Skeletal muscle tissue (tissue), 3 donors: ENCODE measurements at regions not wholly inside any gene's neighbourhood (a gene's known extent, or its start where the extent isn't known, plus 50 kb on each side); places are given as distances from the start of the nearest gene placed in this dataset.

ENCODE experiments used
- H3K27ac ChIP-seq: one replicate; pipeline ENCODE4 v1.7.0; 2013; ENCODE audit warnings: mild to moderate bottlenecking, low read depth, low read length, inconsistent platforms
- H3K27me3 ChIP-seq, 3 donors: one replicate each; pipeline ENCODE4 v1.7.0; 2013; ENCODE audit warnings: low read length in 3 of 3; ENCODE audit not compliant: control insufficient read depth in 3 of 3, insufficient read depth in 3 of 3
- H3K36me3 ChIP-seq, 3 donors: one replicate each; pipeline ENCODE4 v1.7.0; 2013; ENCODE audit warnings: low read length in 3 of 3; ENCODE audit not compliant: control insufficient read depth in 3 of 3, insufficient read depth in 3 of 3
- H3K4me1 ChIP-seq, 3 donors: one replicate each; pipeline ENCODE4 v1.7.0; 2013; ENCODE audit warnings: low read length in 3 of 3, mild to moderate bottlenecking in 3 of 3; ENCODE audit not compliant: control insufficient read depth in 3 of 3, insufficient read depth in 3 of 3
- H3K4me3 ChIP-seq, 3 donors: one replicate each; pipeline ENCODE4 v1.7.0; 2013; ENCODE audit warnings: low read length in 3 of 3
- H3K9ac ChIP-seq, 3 donors: one replicate each; pipeline ENCODE4 v1.7.0; 2013; ENCODE audit warnings: low read length in 3 of 3, mild to moderate bottlenecking in 3 of 3, moderate library complexity in 2 of 3, low read depth in 1 of 3
- H3K9me3 ChIP-seq, 3 donors: one replicate each; pipeline ENCODE4 v1.7.0; 2013; ENCODE audit warnings: low read length in 3 of 3; ENCODE audit not compliant: control insufficient read depth in 3 of 3
- donor health status: Osteomylitis.

- no peaks in the 10 kb centered on the region for H3K9me3 ChIP-seq
- peaks cover 5 to 14% (median 9%) of the 10 kb centered on the region in 3 donors for H3K4me1 ChIP-seq
- H3K4me3 ChIP-seq, result peak overlapping the region in 1 of 3 donors; percentile 73
- peaks cover 0 to 8% (median 2%) of the 10 kb centered on the region in 3 donors for H3K27me3 ChIP-seq
- no peak overlapping the region for H3K9ac ChIP-seq
- H3K36me3 ChIP-seq, result no peaks in the 10 kb centered on the region
- H3K27ac ChIP-seq, result no peak overlapping the region
Observed at GRCh38 chr3:24828551-24828950, 333.9 kb upstream of the THRB start.

- Histone ChIP-seq H3K27me3 (peaks cover 0 to 8% (median 2%) of the 10 kb centered on the region in 3 donors), H3K4me3 (peak overlapping the region in 2 of 3 donors; percentile 72 to 73), H3K27ac (no peak overlapping the region), H3K4me1 (peaks cover 5 to 14% (median 9%) of the 10 kb centered on the region in 3 donors), H3K9ac (no peak overlapping the region), H3K36me3 (no peaks in the 10 kb centered on the region), H3K9me3 (no peaks in the 10 kb centered on the region)
Observed at GRCh38 chr3:24829011-24829581, 334.4 kb upstream of the THRB start.

- peaks cover 5 to 14% (median 9%) of the 10 kb centered on the region in 3 donors for H3K4me1 ChIP-seq
- H3K36me3 ChIP-seq, result no peaks in the 10 kb centered on the region
- H3K4me3 ChIP-seq, result peak overlapping the region; percentile 49 to 73 (median 72)
- H3K9ac ChIP-seq, result peak overlapping the region in 2 of 3 donors; percentile 63 to 66
- H3K27me3 ChIP-seq, result peaks cover 0 to 8% (median 2%) of the 10 kb centered on the region in 3 donors
- H3K9me3 ChIP-seq, result no peaks in the 10 kb centered on the region
- H3K27ac ChIP-seq, result no peak overlapping the region
Observed at GRCh38 chr3:24829629-24830229, 335.1 kb upstream of the THRB start.

- H3K27me3 ChIP-seq, result peaks cover 0 to 6% (median 2%) of the 10 kb centered on the region in 3 donors
- H3K9ac ChIP-seq, result peak overlapping the region in 2 of 3 donors; percentile 63 to 66
- peaks cover 5 to 14% (median 9%) of the 10 kb centered on the region in 3 donors for H3K4me1 ChIP-seq
- H3K27ac ChIP-seq, result no peak overlapping the region
- H3K4me3 ChIP-seq, result peak overlapping the region; percentile 49 to 73 (median 72)
- H3K36me3 ChIP-seq, result no peaks in the 10 kb centered on the region
- no peaks in the 10 kb centered on the region for H3K9me3 ChIP-seq
Observed at GRCh38 chr3:24830230-24831152, 335.8 kb upstream of the THRB start.

- Histone ChIP-seq H3K4me3 (no peak overlapping the region), H3K36me3 (no peaks in the 10 kb centered on the region), H3K27me3 (peaks cover 0 to 6% (median 2%) of the 10 kb centered on the region in 3 donors), H3K4me1 (peaks cover 5 to 14% (median 9%) of the 10 kb centered on the region in 3 donors), H3K9ac (no peak overlapping the region), H3K27ac (no peak overlapping the region), H3K9me3 (no peaks in the 10 kb centered on the region)
Observed at GRCh38 chr3:24831221-24831620, 336.6 kb upstream of the THRB start.

- H3K4me1 ChIP-seq, result peaks cover 5 to 14% (median 9%) of the 10 kb centered on the region in 3 donors
- no peak overlapping the region for H3K9ac ChIP-seq
- H3K36me3 ChIP-seq, result no peaks in the 10 kb centered on the region
- no peaks in the 10 kb centered on the region for H3K9me3 ChIP-seq
- H3K27me3 ChIP-seq, result peaks cover 0 to 2% (median 0%) of the 10 kb centered on the region in 3 donors
- no peak overlapping the region for H3K4me3 ChIP-seq
- no peak overlapping the region for H3K27ac ChIP-seq
Observed at GRCh38 chr3:24832891-24833290, 338.2 kb upstream of the THRB start.

GRCh38 chr3:24834442-24834841, 339.8 kb upstream of the THRB start:
- Histone ChIP-seq H3K4me1 (peaks cover 5 to 11% (median 6%) of the 10 kb centered on the region in 3 donors), H3K27ac (no peak overlapping the region), H3K9me3 (no peaks in the 10 kb centered on the region), H3K9ac (no peak overlapping the region), H3K27me3 (peaks cover 0 to 2% (median 0%) of the 10 kb centered on the region in 3 donors), H3K36me3 (no peaks in the 10 kb centered on the region), H3K4me3 (no peak overlapping the region)

GRCh38 chr3:24835510-24835909, 340.9 kb upstream of the THRB start:
- no peaks in the 10 kb centered on the region for H3K36me3 ChIP-seq
- no peak overlapping the region for H3K4me3 ChIP-seq
- no peak overlapping the region for H3K27ac ChIP-seq
- H3K27me3 ChIP-seq, result no peaks in the 10 kb centered on the region
- no peak overlapping the region for H3K9ac ChIP-seq
- no peaks in the 10 kb centered on the region for H3K9me3 ChIP-seq
- H3K4me1 ChIP-seq, result peaks cover 0 to under 1% (median 0%) of the 10 kb centered on the region in 3 donors

- no peak overlapping the region for H3K9ac ChIP-seq
- H3K27me3 ChIP-seq, result no peaks in the 10 kb centered on the region
- H3K27ac ChIP-seq, result no peak overlapping the region
- no peak overlapping the region for H3K4me3 ChIP-seq
- no peaks in the 10 kb centered on the region for H3K36me3 ChIP-seq
- no peaks in the 10 kb centered on the region for H3K4me1 ChIP-seq
- H3K9me3 ChIP-seq, result no peaks in the 10 kb centered on the region
Observed at GRCh38 chr3:24837601-24838000, 343.0 kb upstream of the THRB start.
